DOHH2 (cell line): ENCODE measurements at regions not wholly inside any gene's neighbourhood (a gene's known extent, or its start where the extent isn't known, plus 50 kb on each side); places are given as distances from the start of the nearest gene placed in this dataset.

Experiments used
- EZH2phosphoT487 ChIP-seq: fragments of 200-600 bp; sonication (generic); IDR thresholded peaks from 2 replicates; pipeline ENCODE4 v1.6.1; 2017; ENCODE audit warnings: borderline replicate concordance, mild to moderate bottlenecking, antibody characterized with exemption, low read length, moderate library complexity, mixed read lengths
- TF ChIP-seq, protein P1 (sequence below): fragments of 200-600 bp; sonication (generic); IDR thresholded peaks from one replicate; pipeline ENCODE4 v1.5.1; 2014; ENCODE audit warnings: antibody characterized with exemption, mild to moderate bottlenecking, low read depth, low read length; ENCODE audit not compliant: poor library complexity, severe bottlenecking

DNA sequence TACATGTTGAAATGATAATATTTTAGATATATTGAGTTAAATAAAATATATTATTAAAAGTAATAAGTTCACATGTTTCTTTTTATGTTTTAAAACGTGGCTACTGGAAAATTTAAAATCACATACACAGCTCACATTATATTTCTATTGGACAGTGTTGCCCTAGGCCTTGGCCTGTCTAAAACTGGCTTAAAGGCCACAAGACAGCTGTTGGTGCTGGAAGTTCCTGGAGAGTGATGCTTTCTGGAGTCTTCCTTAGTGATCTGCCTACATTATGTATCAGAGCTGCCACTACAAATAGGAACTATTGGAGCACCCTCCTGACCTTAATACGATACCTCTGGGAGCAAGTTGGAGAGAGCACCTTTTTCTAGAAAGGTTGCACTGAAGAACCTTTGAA is 254.1 kb upstream of the C2CD4B start:
- TF ChIP-seq, protein P1, sequence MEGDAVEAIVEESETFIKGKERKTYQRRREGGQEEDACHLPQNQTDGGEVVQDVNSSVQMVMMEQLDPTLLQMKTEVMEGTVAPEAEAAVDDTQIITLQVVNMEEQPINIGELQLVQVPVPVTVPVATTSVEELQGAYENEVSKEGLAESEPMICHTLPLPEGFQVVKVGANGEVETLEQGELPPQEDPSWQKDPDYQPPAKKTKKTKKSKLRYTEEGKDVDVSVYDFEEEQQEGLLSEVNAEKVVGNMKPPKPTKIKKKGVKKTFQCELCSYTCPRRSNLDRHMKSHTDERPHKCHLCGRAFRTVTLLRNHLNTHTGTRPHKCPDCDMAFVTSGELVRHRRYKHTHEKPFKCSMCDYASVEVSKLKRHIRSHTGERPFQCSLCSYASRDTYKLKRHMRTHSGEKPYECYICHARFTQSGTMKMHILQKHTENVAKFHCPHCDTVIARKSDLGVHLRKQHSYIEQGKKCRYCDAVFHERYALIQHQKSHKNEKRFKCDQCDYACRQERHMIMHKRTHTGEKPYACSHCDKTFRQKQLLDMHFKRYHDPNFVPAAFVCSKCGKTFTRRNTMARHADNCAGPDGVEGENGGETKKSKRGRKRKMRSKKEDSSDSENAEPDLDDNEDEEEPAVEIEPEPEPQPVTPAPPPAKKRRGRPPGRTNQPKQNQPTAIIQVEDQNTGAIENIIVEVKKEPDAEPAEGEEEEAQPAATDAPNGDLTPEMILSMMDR: no peak
- TF ChIP-seq EZH2phosphoT487: no peak
